ENCODE measurements at regions not wholly inside any gene's neighbourhood (a gene's known extent, or its start where the extent isn't known, plus 50 kb on each side); places are given as distances from the start of the nearest gene placed in this dataset.

DNA sequence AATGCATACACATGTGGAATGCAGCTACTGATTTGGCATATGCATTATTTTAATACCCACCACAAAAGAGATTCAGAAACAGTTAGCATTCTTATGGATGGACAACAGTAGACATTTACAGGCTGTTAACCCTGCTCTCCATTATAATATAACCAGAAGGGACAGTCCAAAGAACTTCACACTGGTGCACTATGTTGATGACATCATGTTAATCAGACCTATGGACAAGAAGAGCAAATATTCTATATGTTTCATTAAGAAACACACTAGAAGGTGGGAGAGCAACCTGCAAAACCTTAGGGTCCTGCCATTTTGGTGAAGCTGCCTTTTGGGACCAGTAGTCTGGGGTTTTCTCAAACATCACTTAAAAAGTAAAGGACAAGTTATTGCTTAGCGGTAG, 701.3 kb downstream of the UQCRFS1 start:
- H3K27me3 ChIP-seq (ENCODE audit: control insufficient read depth in 2 of 2, insufficient read depth in 2 of 2, low read length in 2 of 2) = no peaks in the 10 kb centered on the region
- no peak for DNase-seq (ENCODE audit: low read depth, low spot score)
- intact Hi-C loops (cut with micrococcal nuclease) = no loop called here

More for the DNA sequence above, 701.3 kb downstream of the UQCRFS1 start:
- Histone ChIP-seq H3K4me1 (ENCODE audit: control insufficient read depth, extremely low read depth, insufficient read depth, low read length) (no peaks in the 10 kb centered on the region), H3K4me2 (ENCODE audit: insufficient read depth, low read length) (no peak overlapping the region), H2AFZ (ENCODE audit: low read depth, low read length) (no peak overlapping the region), H3K4me3 (replicated peaks in 1 of 3; ENCODE audit: insufficient read depth in 1 of 3, low read depth in 1 of 3, low read length in 3 of 3) (no peak overlapping the region), H4K20me1 (replicated peaks; ENCODE audit: control insufficient read depth, extremely low read depth, insufficient read depth, low read length) (no peaks in the 10 kb centered on the region), H3K36me3 (ENCODE audit: control insufficient read depth in 2 of 2, extremely low read depth in 1 of 2, insufficient read depth in 2 of 2, low read length in 2 of 2) (no peaks in the 10 kb centered on the region), H3K9ac (replicated peaks; ENCODE audit: extremely low read depth, insufficient read depth, low read length) (no peak overlapping the region), H3K9me1 (replicated peaks; ENCODE audit: control insufficient read depth, extremely low read depth, insufficient read depth, low read length) (no peaks in the 10 kb centered on the region), H3K9me3 (replicated peaks; ENCODE audit: control insufficient read depth, insufficient read depth, low read length) (no peaks in the 10 kb centered on the region), H3K79me2 (ENCODE audit: control insufficient read depth, insufficient read depth, low read length) (no peaks in the 10 kb centered on the region), H3K27ac (ENCODE audit: insufficient read depth, low read depth, low read length) (no peak overlapping the region)
- TF ChIP-seq, protein P1, sequence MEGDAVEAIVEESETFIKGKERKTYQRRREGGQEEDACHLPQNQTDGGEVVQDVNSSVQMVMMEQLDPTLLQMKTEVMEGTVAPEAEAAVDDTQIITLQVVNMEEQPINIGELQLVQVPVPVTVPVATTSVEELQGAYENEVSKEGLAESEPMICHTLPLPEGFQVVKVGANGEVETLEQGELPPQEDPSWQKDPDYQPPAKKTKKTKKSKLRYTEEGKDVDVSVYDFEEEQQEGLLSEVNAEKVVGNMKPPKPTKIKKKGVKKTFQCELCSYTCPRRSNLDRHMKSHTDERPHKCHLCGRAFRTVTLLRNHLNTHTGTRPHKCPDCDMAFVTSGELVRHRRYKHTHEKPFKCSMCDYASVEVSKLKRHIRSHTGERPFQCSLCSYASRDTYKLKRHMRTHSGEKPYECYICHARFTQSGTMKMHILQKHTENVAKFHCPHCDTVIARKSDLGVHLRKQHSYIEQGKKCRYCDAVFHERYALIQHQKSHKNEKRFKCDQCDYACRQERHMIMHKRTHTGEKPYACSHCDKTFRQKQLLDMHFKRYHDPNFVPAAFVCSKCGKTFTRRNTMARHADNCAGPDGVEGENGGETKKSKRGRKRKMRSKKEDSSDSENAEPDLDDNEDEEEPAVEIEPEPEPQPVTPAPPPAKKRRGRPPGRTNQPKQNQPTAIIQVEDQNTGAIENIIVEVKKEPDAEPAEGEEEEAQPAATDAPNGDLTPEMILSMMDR (IDR thresholded peaks at IDR 0.05; ENCODE audit: extremely low read depth in 1 of 2, insufficient read depth in 1 of 2, low read depth in 1 of 2, low read length in 2 of 2) = no peak
- TF ChIP-seq GATA2 (IDR thresholded peaks at IDR 0.05; ENCODE audit: insufficient read depth, insufficient read length, low read depth, low read length) (no peak), POLR2AphosphoS5 (IDR thresholded peaks at IDR 0.05; ENCODE audit: insufficient read depth, low read depth, low read length) (no peak), EZH2 (IDR thresholded peaks at IDR 0.05; ENCODE audit: borderline replicate concordance, low read depth, low read length, severe bottlenecking) (no peak), MYC (IDR thresholded peaks at IDR 0.05; ENCODE audit: low read depth, low read length) (no peak), POLR2A (IDR thresholded peaks at IDR 0.05; ENCODE audit: low read depth, low read length) (no peak), JUN (IDR thresholded peaks at IDR 0.05; ENCODE audit: borderline replicate concordance, insufficient read depth, insufficient read length, low read depth) (no peak), FOS (IDR thresholded peaks at IDR 0.05; ENCODE audit: borderline replicate concordance, insufficient read depth, low read length) (no peak)
- TF ChIP-seq, protein P2, sequence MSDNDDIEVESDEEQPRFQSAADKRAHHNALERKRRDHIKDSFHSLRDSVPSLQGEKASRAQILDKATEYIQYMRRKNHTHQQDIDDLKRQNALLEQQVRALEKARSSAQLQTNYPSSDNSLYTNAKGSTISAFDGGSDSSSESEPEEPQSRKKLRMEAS (IDR thresholded peaks at IDR 0.05; ENCODE audit: insufficient read depth, insufficient read length) = no peak
- CTCF ChIA-PET = no interaction called here
- no TSS peak for BruUV-seq (replicated peaks)
- no peak for FAIRE-seq
- POLR2A ChIA-PET = no interaction called here
- dilution Hi-C loops (cut with MboI; ENCODE audit: extremely low pct_ligation_motif_present, low sequenced_read_pairs) = no loop called here

Data from endothelial cell of umbilical vein (primary cell).